ENCODE measurements at regions not wholly inside any gene's neighbourhood (a gene's known extent, or its start where the extent isn't known, plus 50 kb on each side); places are given as distances from the start of the nearest gene placed in this dataset.
"Not testable (repeated sequence)": the region's sequence is repeated elsewhere in the genome, so short reads cannot be mapped to it uniquely, and the experiment has no call there.

- H3K4me3 ChIP-seq, result no peak overlapping the region
- ATAC-seq, result no peak
- intact Hi-C loops (cut with DNase I), result no loop called here
Measured at GRCh38 chr1:224815647-224816046, 113.8 kb upstream of the DNAH14 start.

DNA sequence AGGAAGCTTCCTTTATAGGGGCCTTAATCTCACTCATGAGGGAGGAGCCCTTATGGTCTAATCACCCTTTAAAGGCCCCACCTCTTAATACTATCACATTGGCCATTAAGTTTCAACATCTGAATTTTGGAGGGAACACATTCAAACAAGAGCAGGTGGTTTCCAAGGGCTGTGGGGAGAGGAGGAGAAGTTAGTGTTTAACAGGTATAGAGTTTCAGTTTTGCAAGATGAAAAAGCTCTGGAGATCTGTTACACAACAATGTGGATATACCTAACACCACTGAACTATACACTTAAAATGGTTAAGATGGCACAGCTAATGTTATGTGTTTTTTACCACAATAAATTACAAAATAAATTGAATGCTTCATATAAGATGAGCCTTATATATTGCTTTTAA, 113.4 kb upstream of the DNAH14 start:
- H3K9me3 ChIP-seq, result no peaks in the 10 kb centered on the region
- DNase-seq (no peak), ATAC-seq (no peak)
- H3K4me3 ChIP-seq, result no peak overlapping the region
- no peaks in the 10 kb centered on the region for H3K36me3 ChIP-seq
- H3K4me1 ChIP-seq, result no peaks in the 10 kb centered on the region
- TF ChIP-seq, protein P1, sequence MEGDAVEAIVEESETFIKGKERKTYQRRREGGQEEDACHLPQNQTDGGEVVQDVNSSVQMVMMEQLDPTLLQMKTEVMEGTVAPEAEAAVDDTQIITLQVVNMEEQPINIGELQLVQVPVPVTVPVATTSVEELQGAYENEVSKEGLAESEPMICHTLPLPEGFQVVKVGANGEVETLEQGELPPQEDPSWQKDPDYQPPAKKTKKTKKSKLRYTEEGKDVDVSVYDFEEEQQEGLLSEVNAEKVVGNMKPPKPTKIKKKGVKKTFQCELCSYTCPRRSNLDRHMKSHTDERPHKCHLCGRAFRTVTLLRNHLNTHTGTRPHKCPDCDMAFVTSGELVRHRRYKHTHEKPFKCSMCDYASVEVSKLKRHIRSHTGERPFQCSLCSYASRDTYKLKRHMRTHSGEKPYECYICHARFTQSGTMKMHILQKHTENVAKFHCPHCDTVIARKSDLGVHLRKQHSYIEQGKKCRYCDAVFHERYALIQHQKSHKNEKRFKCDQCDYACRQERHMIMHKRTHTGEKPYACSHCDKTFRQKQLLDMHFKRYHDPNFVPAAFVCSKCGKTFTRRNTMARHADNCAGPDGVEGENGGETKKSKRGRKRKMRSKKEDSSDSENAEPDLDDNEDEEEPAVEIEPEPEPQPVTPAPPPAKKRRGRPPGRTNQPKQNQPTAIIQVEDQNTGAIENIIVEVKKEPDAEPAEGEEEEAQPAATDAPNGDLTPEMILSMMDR (IDR thresholded peaks at IDR 0.05), result no peak
- intact Hi-C loops (cut with DNase I), result no loop called here
- H3K27ac ChIP-seq, result no peak overlapping the region
- H3K27me3 ChIP-seq (ENCODE audit: low read depth), result no peaks in the 10 kb centered on the region

More at GRCh38 chr1:224815647-224816046, 113.8 kb upstream of the DNAH14 start:
- DNase-seq, result no peak
- no peaks in the 10 kb centered on the region for H3K9me3 ChIP-seq
- H3K4me1 ChIP-seq, result no peaks in the 10 kb centered on the region
- H3K36me3 ChIP-seq, result no peaks in the 10 kb centered on the region
- H3K27ac ChIP-seq, result no peak overlapping the region
- TF ChIP-seq, protein P1 (IDR thresholded peaks at IDR 0.05), result no peak
- no peaks in the 10 kb centered on the region for H3K27me3 ChIP-seq (ENCODE audit: low read depth)

DNA sequence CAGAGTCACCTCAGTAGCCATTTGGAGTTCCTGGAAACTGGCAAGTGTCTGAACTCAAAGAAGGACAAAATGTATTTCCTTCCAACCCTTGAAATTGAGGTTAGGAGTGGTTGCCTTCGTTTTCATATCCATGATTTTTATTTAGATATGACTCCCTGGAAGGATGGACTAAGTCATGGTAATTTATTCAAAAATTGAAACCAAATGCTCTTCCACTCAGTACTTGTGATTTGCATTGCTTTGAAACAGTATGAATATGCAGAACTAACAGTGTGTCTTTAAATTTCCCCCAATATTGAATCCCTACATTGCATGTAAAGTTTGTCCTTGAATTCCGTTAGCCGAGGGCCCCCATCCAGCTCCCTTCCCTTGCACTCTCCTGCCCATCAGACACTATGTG, 112.1 kb upstream of the DNAH14 start:
- ATAC-seq (no peak), DNase-seq (no peak)
- intact Hi-C loops (cut with DNase I), result no loop called here
- Histone ChIP-seq H3K27ac (no peak overlapping the region), H3K4me3 (no peak overlapping the region), H3K27me3 (ENCODE audit: low read depth) (no peaks in the 10 kb centered on the region), H3K4me1 (no peaks in the 10 kb centered on the region), H3K36me3 (no peaks in the 10 kb centered on the region), H3K9me3 (no peaks in the 10 kb centered on the region)
- TF ChIP-seq, protein P1 (IDR thresholded peaks at IDR 0.05), result no peak

- Histone ChIP-seq H3K9me3 (no peaks in the 10 kb centered on the region), H3K4me1 (no peaks in the 10 kb centered on the region), H3K4me3 (no peak overlapping the region), H3K27me3 (ENCODE audit: low read depth) (no peaks in the 10 kb centered on the region), H3K27ac (no peak overlapping the region), H3K36me3 (no peaks in the 10 kb centered on the region)
- intact Hi-C loops (cut with DNase I), result no loop called here
- TF ChIP-seq, protein P1 (IDR thresholded peaks at IDR 0.05), result no peak
- DNase-seq, result no peak
- no peak for ATAC-seq
Measured at GRCh38 chr1:224819861-224820260, 109.6 kb upstream of the DNAH14 start.

DNA sequence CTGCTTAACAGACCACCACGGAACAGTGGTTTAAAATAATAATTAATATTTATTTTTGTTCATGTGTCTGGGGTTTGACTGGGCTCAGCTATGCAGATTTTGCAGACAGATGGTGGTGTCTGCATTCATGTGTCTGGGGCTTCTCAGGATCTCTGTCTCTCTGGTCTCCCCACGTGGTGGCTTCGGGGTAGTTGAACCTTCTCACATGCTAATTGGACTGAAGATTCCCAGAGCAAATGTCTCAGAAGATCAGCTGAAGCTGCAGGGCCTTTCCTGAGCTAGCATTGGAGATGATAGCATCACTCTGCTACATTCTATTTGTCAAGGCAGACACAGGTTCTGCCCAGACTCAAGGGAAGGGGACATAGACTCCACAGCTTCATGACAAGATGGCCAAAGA, 109.1 kb upstream of the DNAH14 start:
- Histone ChIP-seq H3K27me3 (ENCODE audit: low read depth) (no peaks in the 10 kb centered on the region), H3K9me3 (no peaks in the 10 kb centered on the region), H3K4me1 (no peaks in the 10 kb centered on the region), H3K36me3 (no peaks in the 10 kb centered on the region), H3K27ac (no peak overlapping the region), H3K4me3 (no peak overlapping the region)
- no peak for DNase-seq
- no peak for ATAC-seq
- intact Hi-C loops (cut with DNase I), result no loop called here
- TF ChIP-seq, protein P1 (IDR thresholded peaks at IDR 0.05), result no peak

DNA sequence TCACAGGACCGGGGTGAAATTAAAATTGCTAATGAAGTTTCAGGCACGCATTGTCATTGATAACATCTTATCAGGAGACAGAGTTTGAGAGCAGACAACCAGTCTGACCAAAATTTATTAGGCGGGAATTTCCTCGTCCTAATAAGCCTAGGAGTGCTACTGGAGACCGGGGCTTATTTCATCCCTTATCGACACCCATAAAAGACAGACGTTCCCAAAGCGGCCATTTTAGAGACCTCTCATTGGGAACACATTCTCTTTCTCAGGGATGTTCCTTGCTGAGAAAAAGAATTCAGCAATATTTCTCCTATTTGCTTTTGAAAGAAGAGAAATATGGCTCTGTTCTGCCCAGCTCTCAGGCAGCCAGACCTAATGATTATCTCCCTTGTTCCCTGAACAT, 107.7 kb upstream of the DNAH14 start:
- intact Hi-C loops (cut with DNase I); H3K9me3 ChIP-seq; H3K27me3 ChIP-seq (ENCODE audit: low read depth); H3K4me1 ChIP-seq; H3K4me3 ChIP-seq; H3K36me3 ChIP-seq; H3K27ac ChIP-seq; DNase-seq; ATAC-seq: not testable (repeated sequence)
